Lung (tissue), 11 donors: ENCODE measurements at regions not wholly inside any gene's neighbourhood (a gene's known extent, or its start where the extent isn't known, plus 50 kb on each side); places are given as distances from the start of the nearest gene placed in this dataset.

ENCODE experiments used
- ATAC-seq: fragments of 200-7000 bp; cut with Tn5 transposase; one replicate; pipeline ENCODE4 v1.9.1; 2020; ENCODE audit warnings: moderate number of reproducible peaks; ENCODE audit not compliant: insufficient read depth, low FRiP score
- DNase-seq, 3 donors: peaks; one replicate each; pipeline ENCODE4 v3.0.0-alpha.2; 2013 to 2017
- H3K27ac ChIP-seq, 2 donors: one replicate each; pipeline ENCODE4 v1.5.1; 2013; ENCODE audit warnings: mild to moderate bottlenecking in 2 of 2, moderate library complexity in 2 of 2, control low read depth in 1 of 2, inconsistent platforms in 1 of 2, low read depth in 1 of 2, low read length in 1 of 2
- H3K27me3 ChIP-seq, 3 donors: one replicate each; pipeline ENCODE4 v1.5.1; 2013; ENCODE audit warnings: low read length in 2 of 3; ENCODE audit not compliant: control insufficient read depth in 3 of 3, insufficient read depth in 3 of 3
- H3K36me3 ChIP-seq, 4 donors: one replicate each; pipeline ENCODE4 v1.5.1; 2013; ENCODE audit warnings: low read length in 4 of 4, mild to moderate bottlenecking in 1 of 4, moderate library complexity in 1 of 4; ENCODE audit not compliant: control insufficient read depth in 4 of 4, insufficient read depth in 4 of 4
- H3K4me1 ChIP-seq, 5 donors: one replicate each; pipeline ENCODE4 v1.5.1; 2013; ENCODE audit warnings: low read length in 5 of 5, mild to moderate bottlenecking in 2 of 5, moderate library complexity in 1 of 5; ENCODE audit not compliant: control insufficient read depth in 5 of 5, insufficient read depth in 5 of 5
- H3K4me3 ChIP-seq: one replicate; pipeline ENCODE4 v1.5.1; 2013; ENCODE audit warnings: mild to moderate bottlenecking, control low read depth, moderate library complexity
- H3K9ac ChIP-seq, 2 donors: one replicate each; pipeline ENCODE4 v1.5.1; 2013; ENCODE audit warnings: low read length in 2 of 2, control low read depth in 1 of 2; ENCODE audit not compliant: insufficient read depth in 1 of 2
- H3K9me3 ChIP-seq, 4 donors: one replicate each; pipeline ENCODE4 v1.5.1; 2013; ENCODE audit warnings: low read length in 3 of 4, mild to moderate bottlenecking in 1 of 4, moderate library complexity in 1 of 4; ENCODE audit not compliant: control insufficient read depth in 4 of 4, insufficient read depth in 3 of 4
- CTCF ChIP-seq: IDR thresholded peaks from 2 replicates; pipeline ENCODE4 v1.5.1; 2012; ENCODE audit warnings: mild to moderate bottlenecking; ENCODE audit errors: control extremely low read depth, extremely low read depth
- WGBS, 2 donors: extraction: QIAGEN DNeasy Blood & Tissue Kit; methylation state at CpG; one replicate each; pipeline ENCODE4 v1.1.7; 2013; 5-methylcytosine and 5-hydroxymethylcytosine counted together
- donor health status: control.
- donor health status: control.
- donor health status: Bipolar disorder and iron deficiency.
- donor health status: healthy.
- donor health status: DM: yes; HTN: yes; CAD: no.

GRCh38 chr13:87855553-87855952 is 184.4 kb downstream of the SLITRK5 start:
- H3K4me3 ChIP-seq = no peak overlapping the region
- no peak for ATAC-seq
- no peaks in the 10 kb centered on the region for H3K36me3 ChIP-seq
- H3K27ac ChIP-seq = no peak overlapping the region
- no peak for TF ChIP-seq CTCF
- H3K27me3 ChIP-seq = no peaks in the 10 kb centered on the region
- WGBS, 2 donors = 72 to 73% methylated on average over 2 of the region's 2 CpGs
- no peaks in the 10 kb centered on the region for H3K9me3 ChIP-seq
- DNase-seq = no peak
- H3K4me1 ChIP-seq = no peaks in the 10 kb centered on the region
- H3K9ac ChIP-seq = no peak overlapping the region

- no peak for DNase-seq
These were observed 188.1 kb downstream of the SLITRK5 start for GRCh38 chr13:87859261-87859660.

GRCh38 chr13:87867426-87867825 is 196.3 kb downstream of the SLITRK5 start:
- H3K9ac ChIP-seq = no peak overlapping the region
- no peak for ATAC-seq

More at GRCh38 chr13:87859261-87859660, 188.1 kb downstream of the SLITRK5 start:
- H3K27me3 ChIP-seq = no peaks in the 10 kb centered on the region
- no peaks in the 10 kb centered on the region for H3K9me3 ChIP-seq
- H3K9ac ChIP-seq = no peak overlapping the region
- 88 to 90% methylated on average over 4 of the region's 4 CpGs for WGBS, 2 donors
- no peaks in the 10 kb centered on the region for H3K36me3 ChIP-seq
- no peak overlapping the region for H3K4me3 ChIP-seq
- no peaks in the 10 kb centered on the region for H3K4me1 ChIP-seq
- ATAC-seq = no peak
- H3K27ac ChIP-seq = no peak overlapping the region
- no peak for TF ChIP-seq CTCF

More at GRCh38 chr13:87867426-87867825, 196.3 kb downstream of the SLITRK5 start:
- no peaks in the 10 kb centered on the region for H3K36me3 ChIP-seq
- H3K27me3 ChIP-seq = no peaks in the 10 kb centered on the region
- TF ChIP-seq CTCF = no peak
- no peak overlapping the region for H3K27ac ChIP-seq
- no peaks in the 10 kb centered on the region for H3K9me3 ChIP-seq
- DNase-seq = no peak
- 82 to 84% methylated on average over 3 of the region's 3 CpGs for WGBS, 2 donors
- no peak overlapping the region for H3K4me3 ChIP-seq
- no peaks in the 10 kb centered on the region for H3K4me1 ChIP-seq
